ENCODE measurements at regions not wholly inside any gene's neighbourhood (a gene's known extent, or its start where the extent isn't known, plus 50 kb on each side); places are given as distances from the start of the nearest gene placed in this dataset.

- TF ChIP-seq CTCF (IDR thresholded peaks at IDR 0.05; ENCODE audit: insufficient read depth, low read length, poor library complexity, severe bottlenecking) (no peak), EZH2phosphoT487 (conservative IDR thresholded peaks at IDR 0.05; ENCODE audit: low read length) (no peak)
These were observed 76.4 kb upstream of the FICD start for GRCh38 chr12:108438667-108439066.
